Astrocyte of the cerebellum (primary cell): ENCODE measurements at regions not wholly inside any gene's neighbourhood (a gene's known extent, or its start where the extent isn't known, plus 50 kb on each side); places are given as distances from the start of the nearest gene placed in this dataset.

Experiments
- DNase-seq: peaks from one replicate; pipeline ENCODE4 v3.0.0-alpha.2; 2011; ENCODE audit warnings: low read depth
- H3K4me3 ChIP-seq: 2 replicates; pipeline ENCODE4 v1.5.1; 2011; ENCODE audit warnings: mild to moderate bottlenecking, low read depth, low read length, moderate library complexity
- CTCF ChIP-seq: IDR thresholded peaks from 2 replicates; pipeline ENCODE4 v1.5.1; 2012; ENCODE audit warnings: low read length, low read depth, moderate library complexity, mild to moderate bottlenecking; ENCODE audit errors: missing control alignments
- in situ Hi-C: cut with HindIII; loops from 2 replicates; pipeline ENCODE4 v1.10.0; 2017; ENCODE audit warnings: low sequenced_read_pairs

DNA sequence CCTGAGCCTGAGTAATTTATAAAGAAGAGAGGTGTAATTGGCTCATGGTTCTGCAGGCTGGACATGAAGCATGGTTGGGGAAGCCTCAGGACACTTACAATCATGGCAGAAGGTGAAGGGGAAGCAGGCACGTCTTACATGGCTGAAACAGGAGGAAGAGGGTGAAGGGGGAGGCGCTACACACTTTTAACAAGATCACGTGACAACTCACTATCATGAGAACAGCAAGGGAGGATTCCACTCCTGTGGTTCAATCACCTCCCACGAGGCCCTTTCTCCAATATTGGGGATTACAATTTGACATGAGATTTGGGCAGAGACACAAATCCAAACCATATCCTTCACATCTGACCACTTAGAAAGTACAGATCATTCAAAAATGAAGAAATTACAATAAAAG is 110.6 kb upstream of the SHISA6 start:
- no peak for DNase-seq
- in situ Hi-C loops: no loop called here
- H3K4me3 ChIP-seq: no peak overlapping the region
- TF ChIP-seq CTCF: no peak

GRCh38 chr17:11122908-11123307 is 118.1 kb upstream of the SHISA6 start:
- no peak for TF ChIP-seq CTCF
- in situ Hi-C loops: no loop called here
- no peak for DNase-seq
- H3K4me3 ChIP-seq: no peak overlapping the region

DNA sequence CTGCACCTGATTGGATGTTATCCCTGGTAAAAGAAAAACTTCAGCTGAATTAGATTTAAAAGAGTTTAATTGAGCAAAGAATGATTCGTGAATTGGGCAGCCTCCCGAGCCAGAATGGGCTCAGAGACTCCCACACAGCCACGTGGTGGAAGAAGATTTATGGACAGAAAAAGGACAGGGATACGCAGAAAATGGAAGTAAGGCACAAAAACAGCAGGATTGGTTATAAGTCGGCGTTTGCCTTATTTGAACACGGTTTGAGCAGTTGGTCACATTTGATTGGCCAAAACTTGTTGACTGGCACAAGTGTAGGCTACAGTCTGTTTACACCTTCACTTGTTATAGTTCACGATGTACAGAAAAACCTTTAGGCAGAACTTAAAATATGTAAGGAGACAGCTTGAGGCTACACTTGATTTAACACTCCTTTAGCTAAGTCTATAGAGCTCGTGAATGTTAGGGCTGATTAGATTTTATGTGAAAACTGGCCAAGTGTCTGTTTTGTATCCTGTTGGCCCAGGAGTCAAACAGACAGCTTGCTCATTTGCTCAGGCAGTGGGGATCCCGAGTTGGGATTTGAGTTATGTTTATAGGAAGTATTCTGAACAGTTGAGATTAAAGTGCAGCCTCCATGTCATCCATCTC is 119.5 kb upstream of the SHISA6 start:
- in situ Hi-C loops: no loop called here
- no peak for TF ChIP-seq CTCF
- H3K4me3 ChIP-seq: no peak overlapping the region
- no peak for DNase-seq

GRCh38 chr17:11109106-11109505 is 131.9 kb upstream of the SHISA6 start:
- no peak for DNase-seq
- TF ChIP-seq CTCF: no peak
- in situ Hi-C loops: no loop called here
- H3K4me3 ChIP-seq: no peak overlapping the region

DNA sequence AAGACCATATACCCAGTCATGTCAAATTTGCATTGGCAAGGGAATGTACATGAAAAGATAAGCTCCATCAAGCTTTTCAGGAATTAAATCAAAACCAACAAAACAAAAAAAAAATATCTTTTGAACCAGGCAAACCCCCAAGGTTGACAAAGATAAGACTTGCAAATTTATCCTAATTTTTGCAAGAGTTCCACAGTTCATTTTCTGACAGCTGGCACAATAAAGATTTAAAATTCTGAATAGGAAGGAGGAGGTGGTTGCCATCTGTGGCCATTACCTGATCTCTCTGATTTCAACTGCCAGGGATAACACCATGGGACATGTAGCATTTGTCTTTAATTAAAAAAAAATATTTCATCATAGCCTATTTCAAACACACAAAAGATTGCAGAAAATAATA is 135.9 kb upstream of the SHISA6 start:
- TF ChIP-seq CTCF: no peak
- no peak for DNase-seq
- in situ Hi-C loops: no loop called here
- no peak overlapping the region for H3K4me3 ChIP-seq

DNA sequence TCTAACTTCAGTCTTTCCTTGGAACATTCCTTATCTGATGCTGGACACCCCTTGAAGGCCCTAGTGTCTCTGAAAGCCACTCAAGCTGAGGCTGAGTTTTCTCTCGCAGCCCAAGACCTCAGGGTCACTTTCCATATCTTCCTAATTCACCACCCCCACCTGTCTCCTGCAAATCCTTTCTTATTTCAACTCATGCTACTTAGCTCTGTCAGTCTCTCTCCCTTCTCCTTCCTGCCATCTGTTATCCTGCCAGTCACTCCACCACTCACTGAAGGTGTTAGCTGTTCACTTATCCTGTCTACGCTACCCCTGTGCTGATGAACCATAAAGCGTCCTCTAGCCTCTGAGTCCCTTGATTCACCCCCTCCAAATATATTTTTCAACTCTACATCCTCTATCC is 143.9 kb upstream of the SHISA6 start:
- in situ Hi-C loops: no loop called here
- no peak for DNase-seq
- TF ChIP-seq CTCF: no peak
- no peak overlapping the region for H3K4me3 ChIP-seq
